Natural killer cell (primary cell): ENCODE measurements at regions not wholly inside any gene's neighbourhood (a gene's known extent, or its start where the extent isn't known, plus 50 kb on each side); places are given as distances from the start of the nearest gene placed in this dataset.

Source experiments
- ATAC-seq, 3 donors: fragments of 150-1000 bp in 2 of 3; fragments of 200-7000 bp in 1 of 3; cut with Tn5 transposase; 1 replicate in 1 of 3; 2 replicates in 2 of 3; pipeline ENCODE4 v1.10.0; 2021; ENCODE audit warnings: mild to moderate bottlenecking in 2 of 3, moderate library complexity in 2 of 3
- DNase-seq, 2 donors: peaks; one replicate each; pipeline versions ENCODE4 v3.0.0 to v3.0.0-alpha.2; 2013 to 2021; ENCODE audit warnings: mixed read lengths in 1 of 2
- H3K27ac ChIP-seq: one replicate; pipeline ENCODE4 v1.5.1; 2013; ENCODE audit warnings: mild to moderate bottlenecking, low read length
- H3K27me3 ChIP-seq: one replicate; pipeline ENCODE4 v1.6.1; 2013; ENCODE audit warnings: low read length; ENCODE audit not compliant: control insufficient read depth, insufficient read depth
- H3K36me3 ChIP-seq: one replicate; pipeline ENCODE4 v1.6.1; 2013; ENCODE audit warnings: low read length; ENCODE audit not compliant: control insufficient read depth, insufficient read depth
- H3K4me1 ChIP-seq: one replicate; pipeline ENCODE4 v1.6.1; 2013; ENCODE audit warnings: low read length; ENCODE audit not compliant: control insufficient read depth, insufficient read depth
- H3K4me3 ChIP-seq: one replicate; pipeline ENCODE4 v1.5.1; 2013; ENCODE audit warnings: low read length
- H3K9me3 ChIP-seq: one replicate; pipeline ENCODE4 v1.6.1; 2013; ENCODE audit warnings: low read length; ENCODE audit not compliant: control insufficient read depth, insufficient read depth
- H3K27ac Mint-ChIP-seq, 2 donors: one replicate each; pipeline ENCODE4 v1.8.0; 2022; ENCODE audit warnings: mild to moderate bottlenecking in 2 of 2, mixed read lengths in 2 of 2, moderate library complexity in 1 of 2
- H3K27me3 Mint-ChIP-seq, 2 donors: one replicate each; pipeline ENCODE4 v1.8.0; 2022; ENCODE audit warnings: low read depth in 2 of 2, mixed read lengths in 2 of 2
- H3K36me3 Mint-ChIP-seq: one replicate; pipeline ENCODE4 v1.8.0; 2022; ENCODE audit warnings: mixed read lengths
- H3K4me1 Mint-ChIP-seq, 2 donors: one replicate each; pipeline ENCODE4 v1.8.0; 2022; ENCODE audit warnings: mixed read lengths in 2 of 2
- H3K4me3 Mint-ChIP-seq: one replicate; pipeline ENCODE4 v1.8.0; 2022; ENCODE audit warnings: mild to moderate bottlenecking, moderate library complexity, mixed read lengths
- H3K9me3 Mint-ChIP-seq, 2 donors: one replicate each; pipeline ENCODE4 v1.8.0; 2022; ENCODE audit warnings: mixed read lengths in 2 of 2
- CTCF ChIP-seq: fragments of 200-600 bp; IDR thresholded peaks from one replicate; pipeline ENCODE4 v1.8.0; 2022; ENCODE audit warnings: antibody characterized with exemption
- WGBS: methylation state at CpG from one replicate; pipeline ENCODE4 v1.1.7; 2013; ENCODE audit warnings: missing lambda C conversion rate; ENCODE audit not compliant: insufficient coverage; 5-methylcytosine and 5-hydroxymethylcytosine counted together
- intact Hi-C: fragments of 100-400 bp; cut with micrococcal nuclease; formaldehyde crosslinking; loops from one replicate; pipeline ENCODE4 v1.14.2; 2022

DNA sequence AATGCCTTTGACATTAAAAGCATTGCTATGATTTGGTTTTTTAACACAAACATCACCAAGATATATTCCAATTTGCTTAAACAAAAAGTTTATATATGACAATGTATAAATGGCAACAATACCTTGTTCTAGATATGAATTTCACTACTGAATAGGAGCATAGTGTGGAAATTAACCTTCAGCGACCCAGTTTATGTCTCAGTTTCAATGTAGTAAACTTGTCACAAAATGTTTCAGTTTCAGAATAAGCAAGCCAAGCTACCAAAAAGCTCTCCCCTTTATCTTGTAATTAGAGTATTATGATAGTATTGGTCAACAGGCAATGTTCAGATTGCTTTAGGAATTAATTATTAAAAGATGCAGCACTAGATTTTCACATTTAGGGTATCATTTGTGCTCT lies 99.6 kb upstream of the PCDH15 start:
- no peak for ATAC-seq

GRCh38 chr10:54880996-54881395 lies 80.0 kb upstream of the PCDH15 start:
- H3K27ac Mint-ChIP-seq = no peak overlapping the region
- H3K4me1 Mint-ChIP-seq = no peaks in the 10 kb centered on the region
- Histone ChIP-seq H3K4me3 (no peak overlapping the region), H3K36me3 (no peaks in the 10 kb centered on the region), H3K27me3 (no peaks in the 10 kb centered on the region), H3K27ac (no peak overlapping the region), H3K9me3 (no peaks in the 10 kb centered on the region), H3K4me1 (no peaks in the 10 kb centered on the region)
- no peaks in the 10 kb centered on the region for H3K27me3 Mint-ChIP-seq
- peaks cover 0 to 8% of the 10 kb centered on the region in 2 donors for H3K9me3 Mint-ChIP-seq
- TF ChIP-seq CTCF = no peak
- intact Hi-C loops = no loop called here
- WGBS = 17% methylated on average over 4 of the region's 5 CpGs
- no peak overlapping the region for H3K4me3 Mint-ChIP-seq
- no peak for DNase-seq
- H3K36me3 Mint-ChIP-seq = no peaks in the 10 kb centered on the region
- ATAC-seq = no peak

More for the DNA sequence above, 99.6 kb upstream of the PCDH15 start:
- Histone ChIP-seq H3K9me3 (no peaks in the 10 kb centered on the region), H3K27me3 (no peaks in the 10 kb centered on the region), H3K36me3 (no peaks in the 10 kb centered on the region), H3K4me1 (no peaks in the 10 kb centered on the region), H3K4me3 (no peak overlapping the region), H3K27ac (no peak overlapping the region)
- DNase-seq = no peak
- H3K4me1 Mint-ChIP-seq = no peaks in the 10 kb centered on the region
- H3K27me3 Mint-ChIP-seq = no peaks in the 10 kb centered on the region
- no CpG with 5 or more reads among the region's 1 CpG for WGBS
- no peaks in the 10 kb centered on the region for H3K36me3 Mint-ChIP-seq
- intact Hi-C loops = no loop called here
- peaks cover 4 to 9% of the 10 kb centered on the region in 2 donors for H3K9me3 Mint-ChIP-seq
- H3K4me3 Mint-ChIP-seq = no peak overlapping the region
- H3K27ac Mint-ChIP-seq = no peak overlapping the region
- no peak for TF ChIP-seq CTCF

GRCh38 chr10:54869022-54869421 lies 68.0 kb upstream of the PCDH15 start:
- H3K27me3 Mint-ChIP-seq = no peaks in the 10 kb centered on the region
- Histone ChIP-seq H3K27ac (no peak overlapping the region), H3K9me3 (no peaks in the 10 kb centered on the region), H3K27me3 (no peaks in the 10 kb centered on the region), H3K36me3 (no peaks in the 10 kb centered on the region), H3K4me3 (no peak overlapping the region), H3K4me1 (no peaks in the 10 kb centered on the region)
- ATAC-seq (no peak), DNase-seq (no peak)
- H3K36me3 Mint-ChIP-seq = peaks cover 6% of the 10 kb centered on the region
- H3K9me3 Mint-ChIP-seq = peaks cover 9 to 13% of the 10 kb centered on the region in 2 donors
- no peaks in the 10 kb centered on the region for H3K4me1 Mint-ChIP-seq
- intact Hi-C loops = no loop called here
- H3K27ac Mint-ChIP-seq = no peak overlapping the region
- no peak for TF ChIP-seq CTCF
- H3K4me3 Mint-ChIP-seq = no peak overlapping the region

DNA sequence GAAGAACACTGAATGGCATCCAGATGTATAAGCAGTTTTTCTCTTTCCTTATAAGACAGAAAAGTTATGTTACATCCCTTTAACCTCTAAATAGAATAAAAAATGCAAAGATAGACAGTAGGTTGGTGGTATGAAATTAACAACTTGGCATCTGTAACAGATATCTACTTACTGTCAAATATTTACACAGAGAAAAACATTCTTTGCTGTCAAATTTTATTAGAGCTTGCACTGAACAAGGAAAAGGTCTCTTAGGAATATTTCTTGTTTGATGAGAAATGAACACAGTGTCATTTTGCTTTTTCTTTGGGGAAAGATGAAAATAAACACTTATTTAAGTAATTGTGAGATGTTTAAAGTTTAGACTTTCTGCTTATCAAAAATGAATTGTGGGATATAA lies 65.6 kb upstream of the PCDH15 start:
- DNase-seq (no peak), ATAC-seq (no peak)
- Mint-ChIP-seq H3K36me3 (peaks cover 6% of the 10 kb centered on the region), H3K9me3 (peaks cover 10 to 14% of the 10 kb centered on the region in 2 donors), H3K27ac (no peak overlapping the region), H3K27me3 (no peaks in the 10 kb centered on the region), H3K4me3 (no peak overlapping the region), H3K4me1 (no peaks in the 10 kb centered on the region)
- no peak for TF ChIP-seq CTCF
- Histone ChIP-seq H3K36me3 (no peaks in the 10 kb centered on the region), H3K4me1 (no peaks in the 10 kb centered on the region), H3K27ac (no peak overlapping the region), H3K4me3 (no peak overlapping the region), H3K27me3 (no peaks in the 10 kb centered on the region), H3K9me3 (no peaks in the 10 kb centered on the region)
- intact Hi-C loops = no loop called here
